Testis (tissue), 2 donors: ENCODE measurements at regions not wholly inside any gene's neighbourhood (a gene's known extent, or its start where the extent isn't known, plus 50 kb on each side); places are given as distances from the start of the nearest gene placed in this dataset.

Experiments
- DNase-seq: peaks from one replicate; pipeline ENCODE4 v3.0.0-alpha.2; 2019
- H3K27ac ChIP-seq, 2 donors: fragments of 200-600 bp; sonication (generic); one replicate each; pipeline ENCODE4 v1.5.1; 2019
- H3K27me3 ChIP-seq: fragments of 200-600 bp; sonication (generic); one replicate; pipeline ENCODE4 v1.5.1; 2019
- H3K36me3 ChIP-seq: fragments of 200-600 bp; sonication (generic); one replicate; pipeline ENCODE4 v1.5.1; 2017; ENCODE audit warnings: low read depth; ENCODE audit errors: missing control alignments
- H3K4me1 ChIP-seq: fragments of 200-600 bp; sonication (generic); one replicate; pipeline ENCODE4 v1.5.1; 2019
- H3K4me3 ChIP-seq, 2 donors: fragments of 200-600 bp; sonication (generic); one replicate each; pipeline ENCODE4 v1.5.1; 2017 to 2019
- H3K9me3 ChIP-seq: fragments of 200-600 bp; sonication (generic); one replicate; pipeline ENCODE4 v1.5.1; 2017
- CTCF ChIP-seq, 3 experiments: fragments of 450-650 bp in 2 of 3; fragments of 200-600 bp in 1 of 3; sonication (generic) in 1 of 3; IDR thresholded peaks; one replicate each; pipeline ENCODE4 v1.5.1; 2016 to 2019; ENCODE audit warnings: antibody characterized with exemption in 3 of 3, mild to moderate bottlenecking in 2 of 3, moderate library complexity in 1 of 3
- POLR2A ChIP-seq: fragments of 450-650 bp; IDR thresholded peaks from one replicate; pipeline ENCODE4 v1.6.1; 2017; ENCODE audit warnings: antibody characterized with exemption, mild to moderate bottlenecking, moderate library complexity
- WGBS, 2 donors: methylation state at CpG; one replicate each; pipeline ENCODE4 v1.1.5; 2018; 5-methylcytosine and 5-hydroxymethylcytosine counted together
- intact Hi-C: fragments of 100-400 bp; cut with DNase I; formaldehyde crosslinking; loops from one replicate; pipeline ENCODE4 v1.15.1; 2023; ENCODE audit warnings: low total_unique reads

DNA sequence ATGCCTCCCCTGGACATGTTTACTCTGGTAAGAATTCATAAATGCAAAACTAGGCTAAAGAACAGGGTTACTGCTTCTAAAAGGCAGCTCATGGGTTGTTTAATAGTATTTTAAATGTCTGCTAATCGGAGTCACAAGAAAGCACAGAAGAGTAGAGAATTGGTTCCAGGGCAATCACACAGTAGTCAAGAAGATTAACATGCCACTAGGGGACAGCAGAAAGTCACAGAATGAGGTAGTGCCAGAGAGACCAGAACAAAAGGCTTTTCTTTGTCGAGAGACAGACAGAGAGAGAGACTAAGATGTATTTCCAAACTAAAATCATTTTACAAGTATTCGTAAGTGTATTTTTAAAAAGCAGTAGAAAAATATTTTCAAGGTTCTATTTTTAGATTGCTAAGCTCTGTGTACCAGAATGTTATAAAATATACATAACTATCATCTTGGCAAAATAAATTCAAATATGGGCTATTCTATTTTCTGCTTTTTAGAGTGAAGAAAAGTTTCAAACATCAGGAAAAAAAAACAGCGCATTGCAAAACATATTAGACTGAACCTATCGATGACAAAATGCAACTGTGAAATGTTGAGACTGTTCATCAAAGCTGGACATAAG is 78.3 kb upstream of the CDIN1 start:
- peak; percentile 22 for DNase-seq
- Histone ChIP-seq H3K36me3 (no peaks in the 10 kb centered on the region), H3K27me3 (no peaks in the 10 kb centered on the region), H3K4me3 (no peak overlapping the region), H3K4me1 (no peaks in the 10 kb centered on the region), H3K27ac (no peak overlapping the region), H3K9me3 (no peaks in the 10 kb centered on the region)
- 44 to 47% methylated on average over 5 of the region's 5 CpGs for WGBS, 2 donors
- intact Hi-C loops: no loop called here
- TF ChIP-seq CTCF (IDR thresholded peaks at IDR 0.05): peak in 2 of 3 experiments; percentile 36 to 42
- TF ChIP-seq POLR2A: no peak

- intact Hi-C loops: no loop called here
- Histone ChIP-seq H3K4me1 (no peaks in the 10 kb centered on the region), H3K9me3 (no peaks in the 10 kb centered on the region), H3K27me3 (no peaks in the 10 kb centered on the region), H3K27ac (no peak overlapping the region), H3K4me3 (no peak overlapping the region), H3K36me3 (no peaks in the 10 kb centered on the region)
- no peak for DNase-seq
- WGBS, 2 donors: 66 to 70% methylated on average over 1 of the region's 1 CpG
- TF ChIP-seq POLR2A (no peak), CTCF (IDR thresholded peaks at IDR 0.05) (no peak)
These were observed 76.9 kb upstream of the CDIN1 start for GRCh38 chr15:36502509-36502908.

GRCh38 chr15:36506733-36507356 is 72.6 kb upstream of the CDIN1 start:
- Histone ChIP-seq H3K27me3 (no peaks in the 10 kb centered on the region), H3K36me3 (no peaks in the 10 kb centered on the region)
- TF ChIP-seq CTCF (IDR thresholded peaks at IDR 0.05) (no peak), POLR2A (no peak)

DNA sequence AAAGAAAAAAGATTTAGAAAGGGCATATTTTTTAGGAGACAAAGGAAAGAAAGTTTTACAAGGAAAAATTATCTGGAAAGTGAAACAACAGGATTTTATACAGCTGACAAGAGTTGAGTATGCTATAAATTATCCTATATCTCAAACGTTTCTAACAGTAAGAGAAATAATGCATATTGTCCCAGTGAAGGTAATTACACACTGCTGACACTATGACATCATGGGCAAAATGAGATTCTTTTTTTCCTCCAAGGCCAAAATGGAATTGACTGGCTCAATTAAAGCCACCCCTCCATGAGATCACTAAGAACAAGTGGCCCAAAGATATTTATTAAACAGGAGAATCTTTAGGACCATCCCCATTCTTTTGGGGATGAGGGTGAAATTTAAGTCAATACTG is 72.0 kb upstream of the CDIN1 start:
- 22 to 30% methylated on average over 1 of the region's 1 CpG for WGBS, 2 donors
- H3K4me1 ChIP-seq: no peaks in the 10 kb centered on the region
- H3K27ac ChIP-seq: no peak overlapping the region
- intact Hi-C loops: no loop called here
- no peaks in the 10 kb centered on the region for H3K9me3 ChIP-seq
- no peaks in the 10 kb centered on the region for H3K36me3 ChIP-seq
- no peak for DNase-seq
- no peaks in the 10 kb centered on the region for H3K27me3 ChIP-seq
- TF ChIP-seq POLR2A: no peak
- TF ChIP-seq CTCF (IDR thresholded peaks at IDR 0.05): no peak
- no peak overlapping the region for H3K4me3 ChIP-seq

More at GRCh38 chr15:36506733-36507356, 72.6 kb upstream of the CDIN1 start:
- H3K4me3 ChIP-seq: no peak overlapping the region
- 73 to 75% methylated on average over 3 of the region's 3 CpGs for WGBS, 2 donors
- no peaks in the 10 kb centered on the region for H3K4me1 ChIP-seq
- no peak overlapping the region for H3K27ac ChIP-seq
- no peak for DNase-seq
- no peaks in the 10 kb centered on the region for H3K9me3 ChIP-seq
- intact Hi-C loops: no loop called here

DNA sequence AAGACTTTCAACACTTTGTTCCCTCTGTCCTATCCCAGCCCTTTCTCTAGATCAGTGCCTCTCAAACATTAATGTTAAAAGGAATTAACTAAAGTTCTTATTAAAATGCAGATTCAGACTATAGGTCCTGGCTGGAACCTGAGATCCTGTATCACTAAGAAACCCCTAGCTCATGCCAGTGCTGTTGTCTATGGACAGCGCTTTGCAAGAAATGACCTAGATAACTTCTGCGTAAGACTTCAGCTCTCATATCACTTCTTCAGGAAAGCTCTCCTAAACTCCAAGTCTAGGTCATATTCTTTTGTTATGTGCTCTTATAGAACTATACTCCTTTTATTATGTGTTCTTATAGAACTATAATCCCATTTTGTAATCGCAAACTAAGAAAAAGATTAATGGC is 67.8 kb upstream of the CDIN1 start:
- H3K36me3 ChIP-seq: no peaks in the 10 kb centered on the region
- H3K4me3 ChIP-seq: no peak overlapping the region
- intact Hi-C loops: no loop called here
- 95% methylated on average over 3 of the region's 3 CpGs for WGBS, 2 donors
- H3K27me3 ChIP-seq: no peaks in the 10 kb centered on the region
- H3K27ac ChIP-seq: no peak overlapping the region
- H3K9me3 ChIP-seq: no peaks in the 10 kb centered on the region
- TF ChIP-seq CTCF (IDR thresholded peaks at IDR 0.05) (no peak), POLR2A (no peak)
- no peaks in the 10 kb centered on the region for H3K4me1 ChIP-seq
- no peak for DNase-seq
